CD4-positive, alpha-beta memory T cell (primary cell): ENCODE measurements at regions not wholly inside any gene's neighbourhood (a gene's known extent, or its start where the extent isn't known, plus 50 kb on each side); places are given as distances from the start of the nearest gene placed in this dataset.

Source experiments
- CTCF ChIA-PET: fragments of 350-600 bp; sonication (Branson Sonifier 250); formaldehyde crosslinking; loops from one replicate; lab custom pipeline; 2021; ENCODE audit warnings: inconsistent platforms; ENCODE audit not compliant: partially characterized antibody; lab: Charles Lee
- POLR2A ChIA-PET: fragments of 350-600 bp; sonication (Branson Sonifier 250); formaldehyde crosslinking; loops from one replicate; lab custom pipeline; 2021; ENCODE audit not compliant: partially characterized antibody; lab: Charles Lee
- DNase-seq, 5 donors: peaks; one replicate each; pipeline versions ENCODE4 v3.0.0 to v3.0.0-alpha.2; 2020 to 2022; ENCODE audit warnings: mixed read lengths in 1 of 5
- H3K27ac ChIP-seq: one replicate; pipeline ENCODE4 v1.7.0; 2013; ENCODE audit warnings: low read depth, low read length
- H3K27me3 ChIP-seq: 2 replicates; pipeline ENCODE4 v1.7.0; 2013; ENCODE audit warnings: mild to moderate bottlenecking, low read length, moderate library complexity; ENCODE audit not compliant: insufficient read depth
- H3K36me3 ChIP-seq: 2 replicates; pipeline ENCODE4 v1.7.0; 2013; ENCODE audit warnings: mild to moderate bottlenecking, low read length, moderate library complexity; ENCODE audit not compliant: insufficient read depth
- H3K4me1 ChIP-seq: 2 replicates; pipeline ENCODE4 v1.7.0; 2013; ENCODE audit warnings: mild to moderate bottlenecking, low read length, moderate library complexity; ENCODE audit not compliant: insufficient read depth
- H3K4me3 ChIP-seq, 2 donors: one replicate each; pipeline ENCODE4 v1.7.0; 2013; ENCODE audit warnings: low read length in 2 of 2, mild to moderate bottlenecking in 1 of 2
- H3K9me3 ChIP-seq, 2 donors: one replicate each; pipeline ENCODE4 v1.7.0; 2013; ENCODE audit warnings: low read length in 2 of 2, control low read depth in 1 of 2; ENCODE audit not compliant: control insufficient read depth in 1 of 2
- H3K27ac Mint-ChIP-seq, 7 donors: one replicate each; pipeline ENCODE4 v1.8.0; 2020 to 2021; ENCODE audit warnings: mixed read lengths in 7 of 7, mild to moderate bottlenecking in 6 of 7, inconsistent platforms in 3 of 7, moderate library complexity in 3 of 7
- H3K27me3 Mint-ChIP-seq, 2 donors: one replicate each; pipeline ENCODE4 v1.8.0; 2020 to 2021; ENCODE audit warnings: mixed read lengths in 2 of 2
- H3K36me3 Mint-ChIP-seq, 2 donors: one replicate each; pipeline ENCODE4 v1.8.0; 2020 to 2021; ENCODE audit warnings: mixed read lengths in 2 of 2, inconsistent platforms in 1 of 2, mild to moderate bottlenecking in 1 of 2
- H3K4me1 Mint-ChIP-seq, 4 donors: one replicate each; pipeline ENCODE4 v1.8.0; 2020 to 2021; ENCODE audit warnings: mixed read lengths in 4 of 4, mild to moderate bottlenecking in 1 of 4
- H3K4me3 Mint-ChIP-seq, 8 donors: one replicate each; pipeline ENCODE4 v1.8.0; 2020 to 2021; ENCODE audit warnings: mixed read lengths in 8 of 8, mild to moderate bottlenecking in 7 of 8, moderate library complexity in 6 of 8, inconsistent platforms in 3 of 8
- H3K9me3 Mint-ChIP-seq, 8 donors: one replicate each; pipeline ENCODE4 v1.8.0; 2020 to 2021; ENCODE audit warnings: mixed read lengths in 8 of 8, mild to moderate bottlenecking in 5 of 8, inconsistent platforms in 3 of 8, moderate library complexity in 1 of 8
- intact Hi-C: fragments of 100-400 bp; cut with micrococcal nuclease; formaldehyde crosslinking; loops from one replicate; pipeline ENCODE4 v1.15.1; 2023

DNA sequence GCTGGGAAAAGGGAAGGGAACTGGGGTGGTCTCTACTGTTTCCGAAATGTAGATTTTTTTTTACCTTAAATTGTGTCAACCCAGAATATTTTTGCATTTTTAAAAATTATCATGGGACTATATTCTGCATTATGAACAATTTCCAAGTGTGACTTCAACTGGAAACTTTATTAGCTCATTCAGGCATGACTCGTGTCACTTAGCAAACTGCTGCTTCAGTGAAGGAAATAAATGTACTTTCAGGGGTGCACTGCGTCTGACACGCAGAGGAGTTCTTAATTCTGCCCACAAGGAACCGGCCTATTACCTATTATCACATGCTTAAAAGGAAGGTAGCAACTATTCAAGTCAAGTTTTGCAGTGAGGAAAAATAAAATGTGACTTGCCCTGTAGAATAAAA, 291.3 kb upstream of the PRDM1 start:
- no peak for DNase-seq
- Mint-ChIP-seq H3K27ac (peak overlapping the region in 1 of 7 donors; percentile 3), H3K4me1 (peaks cover 8 to 24% (median 15%) of the 10 kb centered on the region in 4 donors), H3K4me3 (no peak overlapping the region), H3K36me3 (no peaks in the 10 kb centered on the region), H3K9me3 (no peaks in the 10 kb centered on the region), H3K27me3 (no peaks in the 10 kb centered on the region)
- H3K4me1 ChIP-seq = peaks cover 28% of the 10 kb centered on the region
- no peaks in the 10 kb centered on the region for H3K9me3 ChIP-seq
- ChIA-PET POLR2A (no interaction called here), CTCF (interaction anchor here (4.5 kb wide), 1 partner anchor 428 kb away, joined by 23 read pairs; no protein-coding TSS in a partner anchor)
- intact Hi-C loops = loop anchor here (5.0 kb wide), 1 partner anchor 302 kb away; no protein-coding TSS in a partner anchor
- no peaks in the 10 kb centered on the region for H3K36me3 ChIP-seq
- no peak overlapping the region for H3K4me3 ChIP-seq
- H3K27me3 ChIP-seq = no peaks in the 10 kb centered on the region
- H3K27ac ChIP-seq = no peak overlapping the region

DNA sequence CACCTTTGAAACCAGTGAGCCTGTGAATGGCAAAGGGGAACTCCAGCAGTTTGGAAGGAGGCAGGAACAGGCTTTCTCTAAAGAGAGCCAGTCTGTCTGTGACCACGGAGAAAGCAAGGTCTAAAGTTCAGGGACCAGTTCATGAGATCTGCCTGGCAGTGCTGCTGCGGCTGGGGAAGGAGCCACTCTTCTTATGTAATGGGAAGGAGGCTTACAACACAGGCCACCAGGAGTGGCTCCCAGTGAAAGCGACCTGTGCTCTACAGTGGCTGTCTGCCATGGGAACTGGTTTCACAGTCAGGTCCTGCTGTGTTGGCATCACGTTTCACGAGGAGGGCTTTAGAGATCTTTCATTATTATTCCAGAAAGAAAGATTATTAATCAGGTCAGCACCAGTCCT, 291.9 kb upstream of the PRDM1 start:
- CTCF ChIA-PET = interaction anchor here (4.5 kb wide), 1 partner anchor 429 kb away, joined by 23 read pairs; no protein-coding TSS in a partner anchor
- no peak overlapping the region for H3K27ac ChIP-seq
- no peak overlapping the region for H3K4me3 ChIP-seq
- no peaks in the 10 kb centered on the region for H3K36me3 Mint-ChIP-seq
- H3K9me3 Mint-ChIP-seq = no peaks in the 10 kb centered on the region
- peaks cover 28% of the 10 kb centered on the region for H3K4me1 ChIP-seq
- H3K4me1 Mint-ChIP-seq = peaks cover 8 to 24% (median 15%) of the 10 kb centered on the region in 4 donors
- H3K9me3 ChIP-seq = no peaks in the 10 kb centered on the region
- intact Hi-C loops = loop anchor here (5.0 kb wide), 1 partner anchor 303 kb away; no protein-coding TSS in a partner anchor
- H3K36me3 ChIP-seq = no peaks in the 10 kb centered on the region
- H3K27me3 Mint-ChIP-seq = no peaks in the 10 kb centered on the region
- POLR2A ChIA-PET = no interaction called here
- H3K27me3 ChIP-seq = no peaks in the 10 kb centered on the region
- no peak overlapping the region for H3K4me3 Mint-ChIP-seq
- no peak overlapping the region for H3K27ac Mint-ChIP-seq
- no peak for DNase-seq

DNA sequence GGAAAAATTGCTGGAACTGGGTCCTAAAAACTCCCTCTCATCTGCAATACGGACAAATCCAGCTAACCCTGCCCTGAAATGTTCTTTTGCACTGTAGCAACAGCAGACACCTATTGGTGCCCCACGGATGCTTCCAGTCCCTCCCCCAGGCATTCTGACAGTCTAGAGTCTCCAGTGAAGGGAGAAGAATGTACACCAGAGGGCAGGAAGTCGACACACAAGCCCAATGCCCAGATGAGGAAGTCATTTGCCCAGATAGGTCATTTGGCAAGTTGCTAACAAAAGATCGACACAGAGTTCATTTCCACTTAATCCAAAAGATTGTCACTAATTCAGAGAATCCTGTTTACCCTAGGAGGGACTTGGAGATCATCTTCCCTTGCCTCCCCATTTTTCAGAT, 293.0 kb upstream of the PRDM1 start:
- intact Hi-C loops = loop anchor here (1.0 to 5.0 kb wide), 2 partner anchors 304 to 430 kb away; no protein-coding TSS in a partner anchor
- Histone ChIP-seq H3K27ac (no peak overlapping the region), H3K4me1 (peaks cover 28% of the 10 kb centered on the region), H3K27me3 (no peaks in the 10 kb centered on the region), H3K4me3 (no peak overlapping the region), H3K36me3 (no peaks in the 10 kb centered on the region), H3K9me3 (no peaks in the 10 kb centered on the region)
- H3K4me1 Mint-ChIP-seq = peaks cover 8 to 24% (median 15%) of the 10 kb centered on the region in 4 donors
- peak overlapping the region in 3 of 7 donors; percentile 6 to 46 (median 8) for H3K27ac Mint-ChIP-seq
- no peaks in the 10 kb centered on the region for H3K9me3 Mint-ChIP-seq
- CTCF ChIA-PET = interaction anchor here (4.5 kb wide), 1 partner anchor 430 kb away, joined by 23 read pairs; no protein-coding TSS in a partner anchor
- DNase-seq = peak in 2 of 5 donors; percentile 22 to 27
- POLR2A ChIA-PET = no interaction called here
- no peaks in the 10 kb centered on the region for H3K27me3 Mint-ChIP-seq
- H3K4me3 Mint-ChIP-seq = no peak overlapping the region
- no peaks in the 10 kb centered on the region for H3K36me3 Mint-ChIP-seq

DNA sequence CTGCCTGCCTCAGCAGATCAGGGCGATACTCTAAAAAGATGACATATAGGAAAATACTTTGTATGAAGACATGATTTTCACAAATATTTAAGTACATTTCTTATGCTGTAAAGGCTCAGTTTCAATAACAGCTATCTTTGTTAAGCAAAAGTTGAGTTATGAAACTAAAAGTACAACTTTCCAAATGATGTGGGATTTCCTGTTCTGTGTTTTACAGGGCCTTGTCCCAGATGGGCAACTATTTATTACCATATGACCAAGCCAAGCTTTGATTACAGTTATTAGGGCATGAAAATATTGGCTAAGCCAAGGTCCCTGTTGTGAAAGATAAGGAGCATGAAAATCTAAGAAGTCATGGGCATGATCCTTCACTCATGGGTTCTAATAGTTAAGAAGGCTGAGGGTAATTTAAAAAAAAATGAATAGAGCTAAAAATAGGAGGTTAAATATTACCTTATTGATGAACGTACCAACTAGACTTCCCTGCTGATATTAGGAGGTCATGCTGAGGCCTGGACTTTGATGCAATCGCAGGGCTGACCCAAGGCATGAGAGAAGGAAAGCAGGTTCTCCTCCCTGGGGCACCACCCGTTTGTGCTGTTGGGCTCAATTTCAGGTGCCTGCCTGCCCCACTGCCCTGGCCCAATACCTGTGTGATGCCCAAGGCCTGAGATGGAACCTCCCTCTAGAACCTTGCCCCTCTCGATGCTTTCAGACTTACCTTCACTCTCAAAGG, 294.4 kb upstream of the PRDM1 start:
- peak overlapping the region in 2 of 7 donors; percentile 35 to 53 for H3K27ac Mint-ChIP-seq
- H3K36me3 Mint-ChIP-seq = no peaks in the 10 kb centered on the region
- DNase-seq = no peak
- no peaks in the 10 kb centered on the region for H3K9me3 ChIP-seq
- CTCF ChIA-PET = interaction anchor here (1.3 to 4.5 kb wide), 3 partner anchors 10 to 431 kb away, joined by 3 to 23 read pairs (median 7); no protein-coding TSS in a partner anchor
- POLR2A ChIA-PET = interaction anchor here (1.6 kb wide), 1 partner anchor 203 kb away, joined by 5 read pairs; no protein-coding TSS in a partner anchor
- no peak overlapping the region for H3K4me3 ChIP-seq
- peaks cover 10 to 29% (median 19%) of the 10 kb centered on the region in 4 donors for H3K4me1 Mint-ChIP-seq
- H3K36me3 ChIP-seq = no peaks in the 10 kb centered on the region
- H3K27me3 ChIP-seq = no peaks in the 10 kb centered on the region
- peaks cover 28% of the 10 kb centered on the region for H3K4me1 ChIP-seq
- intact Hi-C loops = loop anchor here (5.0 kb wide), 1 partner anchor 306 kb away; no protein-coding TSS in a partner anchor
- no peak overlapping the region for H3K4me3 Mint-ChIP-seq
- H3K27me3 Mint-ChIP-seq = peaks cover 0 to 1% of the 10 kb centered on the region in 2 donors
- H3K27ac ChIP-seq = no peak overlapping the region
- H3K9me3 Mint-ChIP-seq = no peaks in the 10 kb centered on the region

DNA sequence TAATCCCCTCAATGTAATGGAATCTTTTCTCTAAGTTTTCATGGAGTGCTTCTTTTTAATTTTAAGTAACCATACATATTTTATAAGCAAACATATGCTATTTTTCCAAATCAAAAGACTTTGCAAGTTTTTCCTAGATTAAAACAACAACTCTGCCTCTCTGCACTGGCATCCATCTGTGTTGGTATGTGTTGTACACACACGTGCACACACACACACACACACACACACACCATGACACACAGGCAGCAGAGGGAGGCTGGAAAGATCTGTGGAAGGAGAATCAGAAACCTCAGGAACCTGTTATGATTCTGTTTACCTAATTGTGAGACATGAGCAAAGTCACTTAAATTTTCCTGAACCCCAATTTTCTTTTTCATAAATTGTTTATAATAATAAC, 295.0 kb upstream of the PRDM1 start:
- Mint-ChIP-seq H3K4me1 (peaks cover 10 to 29% (median 19%) of the 10 kb centered on the region in 4 donors), H3K4me3 (no peak overlapping the region)

DNA sequence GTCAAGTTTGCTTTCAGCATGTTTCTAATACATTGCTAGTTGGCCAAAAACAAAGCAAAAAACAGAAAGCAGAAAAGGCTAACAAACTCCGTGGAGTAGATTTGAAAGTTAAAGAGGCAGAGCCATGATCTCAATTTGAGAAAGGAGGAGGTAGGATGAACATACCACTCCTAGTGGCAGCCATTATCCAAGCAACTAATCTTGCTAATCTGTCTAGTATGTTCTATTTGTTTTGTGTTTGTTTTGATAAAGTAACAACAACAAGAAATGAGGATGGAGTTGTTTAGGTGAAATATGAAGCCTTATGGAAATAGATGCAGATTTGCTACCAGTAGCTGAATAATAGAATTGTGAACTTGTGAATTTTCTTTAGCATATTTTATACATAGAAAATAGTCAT, 295.5 kb upstream of the PRDM1 start:
- DNase-seq = no peak
- intact Hi-C loops = loop anchor here (5.0 kb wide), 1 partner anchor 307 kb away; no protein-coding TSS in a partner anchor
- H3K27me3 Mint-ChIP-seq = peaks cover 0 to 1% of the 10 kb centered on the region in 2 donors
- POLR2A ChIA-PET = no interaction called here
- Histone ChIP-seq H3K36me3 (no peaks in the 10 kb centered on the region), H3K27me3 (no peaks in the 10 kb centered on the region), H3K4me3 (no peak overlapping the region), H3K9me3 (no peaks in the 10 kb centered on the region), H3K4me1 (peaks cover 29% of the 10 kb centered on the region), H3K27ac (no peak overlapping the region)
- H3K4me1 Mint-ChIP-seq = peaks cover 10 to 30% (median 21%) of the 10 kb centered on the region in 4 donors
- no peaks in the 10 kb centered on the region for H3K9me3 Mint-ChIP-seq
- H3K36me3 Mint-ChIP-seq = no peaks in the 10 kb centered on the region
- no peak overlapping the region for H3K4me3 Mint-ChIP-seq
- H3K27ac Mint-ChIP-seq = no peak overlapping the region
- CTCF ChIA-PET = interaction anchor here (1.2 to 2.1 kb wide), 2 partner anchors 60 to 433 kb away, joined by 3 to 9 read pairs; no protein-coding TSS in a partner anchor

More for the DNA sequence above, 295.0 kb upstream of the PRDM1 start:
- Histone ChIP-seq H3K4me1 (peaks cover 28% of the 10 kb centered on the region), H3K27me3 (no peaks in the 10 kb centered on the region), H3K36me3 (no peaks in the 10 kb centered on the region), H3K9me3 (no peaks in the 10 kb centered on the region), H3K4me3 (no peak overlapping the region), H3K27ac (no peak overlapping the region)
- no peaks in the 10 kb centered on the region for H3K36me3 Mint-ChIP-seq
- peak overlapping the region in 1 of 7 donors; percentile 19 for H3K27ac Mint-ChIP-seq
- POLR2A ChIA-PET = interaction anchor here (1.6 kb wide), 1 partner anchor 203 kb away, joined by 5 read pairs; no protein-coding TSS in a partner anchor
- no peak for DNase-seq
- CTCF ChIA-PET = interaction anchor here (1.3 to 4.5 kb wide), 4 partner anchors 9 to 433 kb away, joined by 3 to 23 read pairs (median 8); no protein-coding TSS in a partner anchor
- H3K9me3 Mint-ChIP-seq = no peaks in the 10 kb centered on the region
- peaks cover 0 to 1% of the 10 kb centered on the region in 2 donors for H3K27me3 Mint-ChIP-seq
- intact Hi-C loops = loop anchor here (5.0 kb wide), 1 partner anchor 306 kb away; no protein-coding TSS in a partner anchor

DNA sequence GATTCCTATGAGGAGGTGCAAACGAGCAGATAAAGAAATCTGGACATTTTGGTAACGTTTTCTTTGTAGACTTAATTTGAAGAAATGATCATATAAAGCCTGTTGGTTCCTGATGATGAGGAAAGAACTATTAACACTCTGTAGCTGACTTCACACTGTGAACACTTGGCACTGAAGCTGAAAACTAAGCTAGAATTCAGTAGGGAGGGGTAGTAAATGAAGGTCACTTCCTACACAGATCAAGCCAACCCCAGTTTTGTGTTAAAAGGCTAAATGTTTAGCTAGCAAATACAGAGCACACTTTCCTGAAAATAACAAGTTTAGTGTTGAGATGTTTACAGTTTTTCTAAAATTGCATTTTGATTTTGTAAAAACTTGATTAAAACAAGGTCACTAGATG, 296.2 kb upstream of the PRDM1 start:
- Histone ChIP-seq H3K4me1 (peaks cover 34% of the 10 kb centered on the region), H3K36me3 (no peaks in the 10 kb centered on the region), H3K27me3 (no peaks in the 10 kb centered on the region), H3K4me3 (no peak overlapping the region), H3K27ac (no peak overlapping the region), H3K9me3 (no peaks in the 10 kb centered on the region)
- peaks cover 10 to 37% (median 26%) of the 10 kb centered on the region in 4 donors for H3K4me1 Mint-ChIP-seq
- ChIA-PET POLR2A (no interaction called here), CTCF (interaction anchor here (1.2 to 2.1 kb wide), 2 partner anchors 59 to 434 kb away, joined by 3 to 9 read pairs; no protein-coding TSS in a partner anchor)
- intact Hi-C loops = loop anchor here (5.0 kb wide), 1 partner anchor 307 kb away; no protein-coding TSS in a partner anchor
- DNase-seq = no peak
- H3K27me3 Mint-ChIP-seq = peaks cover 0 to 1% of the 10 kb centered on the region in 2 donors
- H3K36me3 Mint-ChIP-seq = no peaks in the 10 kb centered on the region
- H3K4me3 Mint-ChIP-seq = no peak overlapping the region
- H3K9me3 Mint-ChIP-seq = no peaks in the 10 kb centered on the region
- H3K27ac Mint-ChIP-seq = no peak overlapping the region
